ENCODE measurements at regions not wholly inside any gene's neighbourhood (a gene's known extent, or its start where the extent isn't known, plus 50 kb on each side); places are given as distances from the start of the nearest gene placed in this dataset.

DNA sequence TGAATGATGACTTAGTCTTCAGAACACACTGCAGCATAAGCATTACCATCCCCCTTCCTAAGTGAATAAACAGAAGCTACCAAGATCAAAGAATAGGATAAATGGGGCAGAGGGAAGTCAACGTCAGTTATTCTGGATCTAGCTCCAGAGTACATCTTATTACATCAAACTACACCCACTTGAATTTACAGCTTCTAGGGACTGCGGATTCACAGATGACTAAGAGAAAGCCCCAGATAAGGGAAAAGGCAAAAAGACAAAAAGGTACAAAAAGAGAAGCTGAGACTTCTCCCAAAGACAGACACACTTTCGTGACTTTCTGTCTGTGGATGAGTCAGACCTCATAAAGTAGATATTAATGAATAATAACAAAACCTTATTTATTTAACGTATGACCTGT lies 457.9 kb upstream of the BRINP1 start:
- no peak overlapping the region for H3K4me3 ChIP-seq (ENCODE audit: low read length in 2 of 2)
- H3K27ac ChIP-seq (ENCODE audit: low read depth in 1 of 2, low read length in 1 of 2): no peak overlapping the region
- no peak for DNase-seq (ENCODE audit: low read depth in 6 of 9, low spot score in 9 of 9)
- no peaks in the 10 kb centered on the region for H3K27me3 ChIP-seq (ENCODE audit: control insufficient read depth in 2 of 2, insufficient read depth in 1 of 2, low read length in 1 of 2)
- no peaks in the 10 kb centered on the region for H3K36me3 ChIP-seq (ENCODE audit: control insufficient read depth in 2 of 2, insufficient read depth in 2 of 2, low read length in 1 of 2)
- WGBS: 58% methylated on average over 4 of the region's 4 CpGs
- no peaks in the 10 kb centered on the region for H3K4me1 ChIP-seq (ENCODE audit: control insufficient read depth in 2 of 2, insufficient read depth in 2 of 2, low read length in 2 of 2)
- H3K9me3 ChIP-seq (ENCODE audit: control insufficient read depth in 2 of 2, insufficient read depth in 1 of 2, low read length in 1 of 2): no peaks in the 10 kb centered on the region

GRCh38 chr9:119818726-119819435 lies 449.6 kb upstream of the BRINP1 start:
- Histone ChIP-seq H3K9me3 (ENCODE audit: control insufficient read depth in 2 of 2, insufficient read depth in 1 of 2, low read length in 1 of 2) (no peaks in the 10 kb centered on the region), H3K4me3 (ENCODE audit: low read length in 2 of 2) (no peak overlapping the region), H3K36me3 (ENCODE audit: control insufficient read depth in 2 of 2, insufficient read depth in 2 of 2, low read length in 1 of 2) (no peaks in the 10 kb centered on the region), H3K27ac (ENCODE audit: low read depth in 1 of 2, low read length in 1 of 2) (no peak overlapping the region), H3K27me3 (ENCODE audit: control insufficient read depth in 2 of 2, insufficient read depth in 1 of 2, low read length in 1 of 2) (no peaks in the 10 kb centered on the region), H3K4me1 (ENCODE audit: control insufficient read depth in 2 of 2, insufficient read depth in 2 of 2, low read length in 2 of 2) (no peaks in the 10 kb centered on the region)
- no peak for DNase-seq (ENCODE audit: low read depth in 6 of 9, low spot score in 9 of 9)
- WGBS: 91% methylated on average over 5 of the region's 5 CpGs

DNA sequence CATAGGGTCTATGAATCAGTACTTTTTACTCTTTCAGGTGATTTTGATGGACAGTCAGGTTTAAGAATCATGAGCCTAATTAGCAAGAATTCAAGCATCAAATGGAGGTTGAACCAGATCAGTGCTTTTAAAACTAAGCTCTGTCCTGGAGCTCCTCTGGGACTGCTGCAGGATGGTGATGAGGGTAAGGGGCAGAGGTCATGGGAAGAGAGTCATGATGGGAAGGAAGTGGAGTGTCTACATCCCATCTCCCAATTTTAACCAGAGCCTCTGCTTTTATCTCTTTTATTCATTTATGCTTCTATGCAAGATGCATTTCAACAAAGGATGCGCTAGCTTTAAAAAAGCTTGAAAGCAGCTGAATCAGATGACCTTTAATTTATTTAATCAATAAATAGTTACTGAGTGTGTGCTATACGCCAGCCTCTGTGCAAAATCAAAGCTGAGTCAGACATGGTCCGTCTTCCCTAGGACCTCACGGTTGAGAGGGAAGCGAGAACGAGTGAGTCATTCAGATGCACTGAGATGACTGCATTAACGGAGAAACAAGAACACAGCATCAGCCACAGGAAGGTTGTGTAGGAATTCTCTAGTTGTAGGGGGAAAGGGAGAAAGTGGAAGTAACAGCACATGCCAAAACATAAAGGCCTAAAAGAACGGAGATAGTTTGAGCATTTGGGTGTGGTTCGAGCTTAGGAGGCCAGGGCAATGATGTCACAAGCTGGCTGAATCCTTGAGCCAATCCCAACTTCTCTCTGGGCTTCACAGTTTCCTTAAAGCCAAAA lies 441.6 kb upstream of the BRINP1 start:
- no peak for DNase-seq (ENCODE audit: low read depth in 6 of 9, low spot score in 9 of 9)
- H3K4me3 ChIP-seq (ENCODE audit: low read length in 2 of 2): no peak overlapping the region
- WGBS: 90% methylated on average over 9 of the region's 9 CpGs

DNA sequence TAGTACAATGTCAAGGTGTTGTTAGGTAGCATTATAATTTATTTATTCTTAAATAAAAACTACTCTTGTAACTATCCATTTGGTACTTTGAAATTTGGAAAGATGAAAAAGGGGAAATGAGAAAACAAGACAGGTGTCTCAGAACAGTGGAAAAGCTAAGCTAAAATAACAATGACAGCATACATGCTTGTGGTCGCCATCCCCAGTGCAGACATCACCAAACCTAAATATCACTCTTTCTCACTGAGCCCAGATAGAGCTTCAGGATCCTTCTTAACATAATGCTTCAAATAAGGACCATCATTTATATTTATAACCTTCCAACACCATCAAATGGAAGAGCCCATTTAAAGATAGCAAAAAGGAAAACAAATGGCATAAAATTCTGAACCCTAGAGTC lies 434.4 kb upstream of the BRINP1 start:
- Histone ChIP-seq H3K27ac (ENCODE audit: low read depth in 1 of 2, low read length in 1 of 2) (no peak overlapping the region), H3K4me1 (ENCODE audit: control insufficient read depth in 2 of 2, insufficient read depth in 2 of 2, low read length in 2 of 2) (no peaks in the 10 kb centered on the region)
- 87% methylated on average over 1 of the region's 1 CpG for WGBS

More for the DNA sequence above, 441.6 kb upstream of the BRINP1 start:
- Histone ChIP-seq H3K36me3 (ENCODE audit: control insufficient read depth in 2 of 2, insufficient read depth in 2 of 2, low read length in 1 of 2) (no peaks in the 10 kb centered on the region), H3K4me1 (ENCODE audit: control insufficient read depth in 2 of 2, insufficient read depth in 2 of 2, low read length in 2 of 2) (no peaks in the 10 kb centered on the region), H3K9me3 (ENCODE audit: control insufficient read depth in 2 of 2, insufficient read depth in 1 of 2, low read length in 1 of 2) (no peaks in the 10 kb centered on the region), H3K27me3 (ENCODE audit: control insufficient read depth in 2 of 2, insufficient read depth in 1 of 2, low read length in 1 of 2) (no peaks in the 10 kb centered on the region), H3K27ac (ENCODE audit: low read depth in 1 of 2, low read length in 1 of 2) (no peak overlapping the region)

DNA sequence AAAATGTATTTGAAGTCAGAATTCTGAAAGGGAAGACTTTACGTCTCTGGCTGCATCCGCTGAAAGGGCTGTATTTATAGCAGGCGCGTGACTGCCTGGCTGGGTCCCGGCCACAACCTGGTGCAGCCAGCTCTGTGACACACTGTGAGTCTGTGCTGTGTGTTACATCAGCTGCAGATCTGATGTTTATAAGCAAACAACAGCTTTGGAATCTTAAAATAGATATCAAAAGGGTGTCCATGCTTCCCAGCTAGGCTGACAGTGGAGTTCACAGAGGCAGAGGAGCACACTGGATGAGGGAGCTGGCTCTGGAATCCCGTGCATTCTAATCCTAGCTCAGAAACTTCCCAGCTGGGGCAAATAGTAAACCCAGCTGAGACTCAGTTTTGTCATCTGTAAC lies 433.4 kb upstream of the BRINP1 start:
- 47% methylated on average over 6 of the region's 6 CpGs for WGBS
- no peaks in the 10 kb centered on the region for H3K36me3 ChIP-seq (ENCODE audit: control insufficient read depth in 2 of 2, insufficient read depth in 2 of 2, low read length in 1 of 2)
- H3K27me3 ChIP-seq (ENCODE audit: control insufficient read depth in 2 of 2, insufficient read depth in 1 of 2, low read length in 1 of 2): no peaks in the 10 kb centered on the region
- H3K4me3 ChIP-seq (ENCODE audit: low read length in 2 of 2): no peak overlapping the region
- DNase-seq (ENCODE audit: low read depth in 6 of 9, low spot score in 9 of 9): no peak
- no peaks in the 10 kb centered on the region for H3K4me1 ChIP-seq (ENCODE audit: control insufficient read depth in 2 of 2, insufficient read depth in 2 of 2, low read length in 2 of 2)
- no peaks in the 10 kb centered on the region for H3K9me3 ChIP-seq (ENCODE audit: control insufficient read depth in 2 of 2, insufficient read depth in 1 of 2, low read length in 1 of 2)
- H3K27ac ChIP-seq (ENCODE audit: low read depth in 1 of 2, low read length in 1 of 2): no peak overlapping the region

More for the DNA sequence above, 434.4 kb upstream of the BRINP1 start:
- H3K4me3 ChIP-seq (ENCODE audit: low read length in 2 of 2): no peak overlapping the region
- no peak for DNase-seq (ENCODE audit: low read depth in 6 of 9, low spot score in 9 of 9)
- H3K27me3 ChIP-seq (ENCODE audit: control insufficient read depth in 2 of 2, insufficient read depth in 1 of 2, low read length in 1 of 2): no peaks in the 10 kb centered on the region
- H3K36me3 ChIP-seq (ENCODE audit: control insufficient read depth in 2 of 2, insufficient read depth in 2 of 2, low read length in 1 of 2): no peaks in the 10 kb centered on the region
- H3K9me3 ChIP-seq (ENCODE audit: control insufficient read depth in 2 of 2, insufficient read depth in 1 of 2, low read length in 1 of 2): no peaks in the 10 kb centered on the region

GRCh38 chr9:119802133-119802532 lies 432.9 kb upstream of the BRINP1 start:
- no peak for DNase-seq (ENCODE audit: low read depth in 6 of 9, low spot score in 9 of 9)
- H3K36me3 ChIP-seq (ENCODE audit: control insufficient read depth in 2 of 2, insufficient read depth in 2 of 2, low read length in 1 of 2): no peaks in the 10 kb centered on the region
- no peaks in the 10 kb centered on the region for H3K27me3 ChIP-seq (ENCODE audit: control insufficient read depth in 2 of 2, insufficient read depth in 1 of 2, low read length in 1 of 2)
- no peak overlapping the region for H3K4me3 ChIP-seq (ENCODE audit: low read length in 2 of 2)
- no peak overlapping the region for H3K27ac ChIP-seq (ENCODE audit: low read depth in 1 of 2, low read length in 1 of 2)
- H3K9me3 ChIP-seq (ENCODE audit: control insufficient read depth in 2 of 2, insufficient read depth in 1 of 2, low read length in 1 of 2): no peaks in the 10 kb centered on the region
- WGBS: 43% methylated on average over 3 of the region's 3 CpGs
- H3K4me1 ChIP-seq (ENCODE audit: control insufficient read depth in 2 of 2, insufficient read depth in 2 of 2, low read length in 2 of 2): no peaks in the 10 kb centered on the region

- Histone ChIP-seq H3K27me3 (ENCODE audit: control insufficient read depth in 2 of 2, insufficient read depth in 1 of 2, low read length in 1 of 2) (no peaks in the 10 kb centered on the region), H3K36me3 (ENCODE audit: control insufficient read depth in 2 of 2, insufficient read depth in 2 of 2, low read length in 1 of 2) (no peaks in the 10 kb centered on the region), H3K4me1 (ENCODE audit: control insufficient read depth in 2 of 2, insufficient read depth in 2 of 2, low read length in 2 of 2) (no peaks in the 10 kb centered on the region), H3K9me3 (ENCODE audit: control insufficient read depth in 2 of 2, insufficient read depth in 1 of 2, low read length in 1 of 2) (no peaks in the 10 kb centered on the region), H3K27ac (ENCODE audit: low read depth in 1 of 2, low read length in 1 of 2) (no peak overlapping the region), H3K4me3 (ENCODE audit: low read length in 2 of 2) (no peak overlapping the region)
- WGBS: 93% methylated on average over 4 of the region's 4 CpGs
- no peak for DNase-seq (ENCODE audit: low read depth in 6 of 9, low spot score in 9 of 9)
Observed at GRCh38 chr9:119801311-119801710, 432.1 kb upstream of the BRINP1 start.

DNA sequence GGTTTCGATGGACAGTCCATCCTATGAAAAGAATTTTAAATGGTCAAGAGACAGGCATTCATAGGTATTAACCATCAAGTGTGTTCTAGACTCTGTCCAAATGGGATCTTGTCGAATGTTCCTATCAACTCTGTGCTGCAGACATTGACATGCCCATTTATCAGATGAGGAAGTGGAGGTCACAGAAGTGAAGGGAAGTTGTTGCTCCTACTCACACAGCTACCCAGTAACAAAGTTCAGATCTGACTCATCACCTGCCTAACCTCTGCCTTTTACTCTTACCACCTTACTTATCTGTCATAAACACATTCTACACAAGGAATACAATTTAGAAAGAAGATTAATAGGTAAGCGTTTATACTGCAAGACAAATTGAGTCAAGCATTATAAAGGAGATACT lies 426.2 kb upstream of the BRINP1 start:
- no peak for DNase-seq (ENCODE audit: low read depth in 6 of 9, low spot score in 9 of 9)
- H3K4me1 ChIP-seq (ENCODE audit: control insufficient read depth in 2 of 2, insufficient read depth in 2 of 2, low read length in 2 of 2): no peaks in the 10 kb centered on the region
- 97% methylated on average over 3 of the region's 3 CpGs for WGBS
- no peaks in the 10 kb centered on the region for H3K9me3 ChIP-seq (ENCODE audit: control insufficient read depth in 2 of 2, insufficient read depth in 1 of 2, low read length in 1 of 2)
- H3K36me3 ChIP-seq (ENCODE audit: control insufficient read depth in 2 of 2, insufficient read depth in 2 of 2, low read length in 1 of 2): no peaks in the 10 kb centered on the region
- no peak overlapping the region for H3K4me3 ChIP-seq (ENCODE audit: low read length in 2 of 2)
- H3K27me3 ChIP-seq (ENCODE audit: control insufficient read depth in 2 of 2, insufficient read depth in 1 of 2, low read length in 1 of 2): no peaks in the 10 kb centered on the region
- H3K27ac ChIP-seq (ENCODE audit: low read depth in 1 of 2, low read length in 1 of 2): no peak overlapping the region

DNA sequence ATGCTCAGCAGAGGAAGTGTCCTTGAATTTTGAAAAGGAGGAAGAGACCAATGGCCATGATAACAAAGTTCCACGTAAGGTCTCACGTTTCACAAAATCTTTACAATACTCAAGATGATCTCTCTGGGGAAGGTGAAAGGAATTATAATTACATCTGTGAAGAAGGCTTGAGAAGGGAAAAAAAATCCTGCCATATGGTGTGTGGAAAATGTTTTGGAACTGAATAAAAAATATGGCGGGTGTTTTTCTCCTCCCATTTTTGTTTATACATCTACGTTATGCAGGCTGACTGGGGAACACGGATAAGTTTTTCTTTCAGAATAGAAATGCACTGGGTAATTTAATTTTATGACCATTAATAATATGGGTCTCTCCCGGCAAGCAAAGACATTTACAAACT lies 425.6 kb upstream of the BRINP1 start:
- H3K9me3 ChIP-seq (ENCODE audit: control insufficient read depth in 2 of 2, insufficient read depth in 1 of 2, low read length in 1 of 2): no peaks in the 10 kb centered on the region
- no peak overlapping the region for H3K27ac ChIP-seq (ENCODE audit: low read depth in 1 of 2, low read length in 1 of 2)
- H3K4me3 ChIP-seq (ENCODE audit: low read length in 2 of 2): no peak overlapping the region
- H3K36me3 ChIP-seq (ENCODE audit: control insufficient read depth in 2 of 2, insufficient read depth in 2 of 2, low read length in 1 of 2): no peaks in the 10 kb centered on the region
- H3K4me1 ChIP-seq (ENCODE audit: control insufficient read depth in 2 of 2, insufficient read depth in 2 of 2, low read length in 2 of 2): no peaks in the 10 kb centered on the region
- no peaks in the 10 kb centered on the region for H3K27me3 ChIP-seq (ENCODE audit: control insufficient read depth in 2 of 2, insufficient read depth in 1 of 2, low read length in 1 of 2)
- 81% methylated on average over 6 of the region's 6 CpGs for WGBS
- DNase-seq (ENCODE audit: low read depth in 6 of 9, low spot score in 9 of 9): no peak

All from thymus (tissue), 11 donors.